ENCODE measurements at regions not wholly inside any gene's neighbourhood (a gene's known extent, or its start where the extent isn't known, plus 50 kb on each side); places are given as distances from the start of the nearest gene placed in this dataset.

- TF ChIP-seq CTCF (optimal IDR thresholded peaks at IDR 0.05 in 1 of 3, IDR thresholded peaks at IDR 0.05 in 1 of 3, conservative IDR thresholded peaks at IDR 0.05 in 1 of 3; ENCODE audit: extremely low read depth in 1 of 3, insufficient read depth in 2 of 3, low read length in 3 of 3) (no peak), EZH2 (IDR thresholded peaks at IDR 0.05; ENCODE audit: low read length) (no peak)
These were observed 537.7 kb upstream of the PTBP2 start for GRCh38 chr1:96183928-96184327.

Data from keratinocyte (primary cell).